Small intestine (tissue), 7 donors: ENCODE measurements at regions not wholly inside any gene's neighbourhood (a gene's known extent, or its start where the extent isn't known, plus 50 kb on each side); places are given as distances from the start of the nearest gene placed in this dataset.

Experiments
- DNase-seq, 2 donors: peaks; one replicate each; pipeline versions ENCODE4 v3.0.0 to v3.0.0-alpha.2; 2013
- FAIRE-seq: peaks from 2 replicates; lab custom pipeline; 2012; peaks lifted over from hg19 to GRCh38; lab: Jason Lieb, UNC
- H3K27ac ChIP-seq, 3 donors: one replicate each; pipeline ENCODE4 v1.5.1; 2013; ENCODE audit warnings: low read length in 2 of 3, mild to moderate bottlenecking in 2 of 3, control low read depth in 1 of 3, inconsistent platforms in 1 of 3, low read depth in 1 of 3, moderate library complexity in 1 of 3
- H3K27me3 ChIP-seq, 3 donors: one replicate each; pipeline ENCODE4 v1.6.1; 2013; ENCODE audit warnings: low read length in 3 of 3, inconsistent platforms in 1 of 3; ENCODE audit not compliant: control insufficient read depth in 3 of 3, insufficient read depth in 3 of 3
- H3K36me3 ChIP-seq, 3 donors: one replicate each; pipeline ENCODE4 v1.6.1; 2013; ENCODE audit warnings: low read length in 3 of 3, inconsistent platforms in 1 of 3, low read depth in 1 of 3, mild to moderate bottlenecking in 1 of 3, moderate library complexity in 1 of 3; ENCODE audit not compliant: control insufficient read depth in 3 of 3, insufficient read depth in 2 of 3
- H3K4me1 ChIP-seq, 3 donors: one replicate each; pipeline ENCODE4 v1.6.1; 2013; ENCODE audit warnings: low read length in 2 of 3, inconsistent platforms in 1 of 3, low read depth in 1 of 3, mild to moderate bottlenecking in 1 of 3, moderate library complexity in 1 of 3; ENCODE audit not compliant: control insufficient read depth in 3 of 3, insufficient read depth in 2 of 3
- H3K4me3 ChIP-seq, 3 donors: one replicate each; pipeline ENCODE4 v1.5.1; 2013; ENCODE audit warnings: low read length in 3 of 3, control low read depth in 1 of 3, inconsistent platforms in 1 of 3, low read depth in 1 of 3, mild to moderate bottlenecking in 1 of 3, moderate library complexity in 1 of 3
- H3K9me3 ChIP-seq, 2 donors: one replicate each; pipeline ENCODE4 v1.6.1; 2013; ENCODE audit warnings: low read depth in 1 of 2, low read length in 1 of 2; ENCODE audit not compliant: control insufficient read depth in 2 of 2, insufficient read depth in 1 of 2
- WGBS, 3 donors: extraction: QIAGEN DNeasy Blood & Tissue Kit; methylation state at CpG; one replicate each; pipeline ENCODE4 v1.1.7; 2013; 5-methylcytosine and 5-hydroxymethylcytosine counted together
- donor health status: healthy with polysubstance abuse.
- donor health status: control.
- donor health status: control.
- donor health status: Bipolar disorder and iron deficiency.
- donor health status: healthy.

- Histone ChIP-seq H3K4me1 (peaks cover 0 to 6% (median 0%) of the 10 kb centered on the region in 3 donors), H3K9me3 (no peaks in the 10 kb centered on the region), H3K4me3 (no peak overlapping the region), H3K27me3 (no peaks in the 10 kb centered on the region), H3K36me3 (no peaks in the 10 kb centered on the region), H3K27ac (no peak overlapping the region)
- FAIRE-seq (no peak), DNase-seq (no peak)
- 25 to 61% (median 32%) methylated on average over 2 of the region's 2 CpGs for WGBS, 3 donors
Measured at GRCh38 chr5:147961208-147961749, 54.9 kb upstream of the C5orf46 start.

GRCh38 chr5:147957901-147958300, 51.6 kb upstream of the C5orf46 start:
- WGBS, 3 donors: 89 to 93% (median 91%) methylated on average over 6 of the region's 6 CpGs
- no peaks in the 10 kb centered on the region for H3K4me1 ChIP-seq

DNA sequence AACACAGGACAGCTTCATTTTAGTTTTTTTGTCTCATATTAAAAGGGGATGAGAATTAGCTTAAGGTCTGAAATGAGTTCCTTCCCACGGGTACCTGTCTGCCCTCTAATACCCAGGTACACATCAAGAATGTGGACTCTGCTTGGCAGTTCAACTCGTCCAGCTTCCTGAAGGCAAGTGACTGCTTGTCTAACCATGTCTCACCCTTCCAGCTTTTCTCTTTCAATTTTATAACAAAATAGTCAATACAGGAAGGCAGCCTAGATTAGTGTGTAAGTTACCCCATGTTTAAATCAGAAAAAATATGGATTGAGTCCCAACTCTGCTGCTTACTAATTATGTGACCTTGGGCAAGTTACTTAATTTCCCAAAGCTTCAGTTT, 50.5 kb upstream of the C5orf46 start:
- Histone ChIP-seq H3K36me3 (no peaks in the 10 kb centered on the region), H3K9me3 (no peaks in the 10 kb centered on the region), H3K4me3 (no peak overlapping the region), H3K27me3 (no peaks in the 10 kb centered on the region), H3K4me1 (no peaks in the 10 kb centered on the region), H3K27ac (no peak overlapping the region)
- WGBS, 3 donors: 18 to 53% (median 37%) methylated on average over 2 of the region's 2 CpGs
- no peak for FAIRE-seq
- no peak for DNase-seq

More at GRCh38 chr5:147957901-147958300, 51.6 kb upstream of the C5orf46 start:
- Histone ChIP-seq H3K9me3 (no peaks in the 10 kb centered on the region), H3K36me3 (no peaks in the 10 kb centered on the region), H3K27me3 (no peaks in the 10 kb centered on the region), H3K27ac (no peak overlapping the region), H3K4me3 (no peak overlapping the region)
- no peak for FAIRE-seq
- no peak for DNase-seq

GRCh38 chr5:147956064-147956841, 49.9 kb upstream of the C5orf46 start:
- no peak for DNase-seq
- H3K27ac ChIP-seq: no peak overlapping the region
- no peak for FAIRE-seq
- H3K4me3 ChIP-seq: no peak overlapping the region
- H3K4me1 ChIP-seq: no peaks in the 10 kb centered on the region
- H3K27me3 ChIP-seq: no peaks in the 10 kb centered on the region
- H3K9me3 ChIP-seq: no peaks in the 10 kb centered on the region
- no peaks in the 10 kb centered on the region for H3K36me3 ChIP-seq
- 44 to 68% (median 45%) methylated on average over 1 of the region's 1 CpG for WGBS, 3 donors
